ENCODE measurements at regions not wholly inside any gene's neighbourhood (a gene's known extent, or its start where the extent isn't known, plus 50 kb on each side); places are given as distances from the start of the nearest gene placed in this dataset.

- peak; percentile 72 for ATAC-seq (ENCODE audit: low FRiP score)
- intact Hi-C loops (cut with DNase I): no loop called here
- DNase-seq: peak; percentile 62 to 80
These were observed 180.3 kb upstream of the GRB10 start for GRCh38 chr7:50962962-50963374.

GRCh38 chr7:50962281-50962883, 179.7 kb upstream of the GRB10 start:
- H3K27me3 ChIP-seq (ENCODE audit: control insufficient read depth in 1 of 2, insufficient read depth in 2 of 2, low read length in 1 of 2): no peaks in the 10 kb centered on the region
- H3K36me3 ChIP-seq (ENCODE audit: control insufficient read depth in 1 of 2, insufficient read depth in 2 of 2, low read length in 1 of 2): no peaks in the 10 kb centered on the region
- H3K9me3 ChIP-seq (ENCODE audit: control insufficient read depth, low read length): no peaks in the 10 kb centered on the region
- no peak overlapping the region for H3K4me3 ChIP-seq (ENCODE audit: low read length in 2 of 2)
- DNase-seq (no peak), ATAC-seq (ENCODE audit: low FRiP score) (no peak)
- 86 to 90% methylated on average over 10 of the region's 10 CpGs for WGBS, 2 donors
- intact Hi-C loops (cut with DNase I): no loop called here
- no peak overlapping the region for H3K27ac ChIP-seq (ENCODE audit: low read depth in 1 of 2, low read length in 2 of 2)
- no peaks in the 10 kb centered on the region for H3K4me1 ChIP-seq (ENCODE audit: control insufficient read depth in 1 of 2, insufficient read depth in 2 of 2, low read length in 2 of 2)

More at GRCh38 chr7:50962962-50963374, 180.3 kb upstream of the GRB10 start:
- no peaks in the 10 kb centered on the region for H3K9me3 ChIP-seq (ENCODE audit: control insufficient read depth, low read length)
- H3K27me3 ChIP-seq (ENCODE audit: control insufficient read depth in 1 of 2, insufficient read depth in 2 of 2, low read length in 1 of 2): no peaks in the 10 kb centered on the region
- H3K36me3 ChIP-seq (ENCODE audit: control insufficient read depth in 1 of 2, insufficient read depth in 2 of 2, low read length in 1 of 2): no peaks in the 10 kb centered on the region
- no peak overlapping the region for H3K27ac ChIP-seq (ENCODE audit: low read depth in 1 of 2, low read length in 2 of 2)
- WGBS, 2 donors: 36 to 47% methylated on average over 4 of the region's 4 CpGs
- no peaks in the 10 kb centered on the region for H3K4me1 ChIP-seq (ENCODE audit: control insufficient read depth in 1 of 2, insufficient read depth in 2 of 2, low read length in 2 of 2)
- no peak overlapping the region for H3K4me3 ChIP-seq (ENCODE audit: low read length in 2 of 2)

- 84 to 85% methylated on average over 14 of the region's 14 CpGs for WGBS, 2 donors
- Histone ChIP-seq H3K4me3 (ENCODE audit: low read length in 2 of 2) (no peak overlapping the region), H3K4me1 (ENCODE audit: control insufficient read depth in 1 of 2, insufficient read depth in 2 of 2, low read length in 2 of 2) (no peaks in the 10 kb centered on the region), H3K9me3 (ENCODE audit: control insufficient read depth, low read length) (no peaks in the 10 kb centered on the region), H3K27ac (ENCODE audit: low read depth in 1 of 2, low read length in 2 of 2) (no peak overlapping the region), H3K27me3 (ENCODE audit: control insufficient read depth in 1 of 2, insufficient read depth in 2 of 2, low read length in 1 of 2) (no peaks in the 10 kb centered on the region), H3K36me3 (ENCODE audit: control insufficient read depth in 1 of 2, insufficient read depth in 2 of 2, low read length in 1 of 2) (no peaks in the 10 kb centered on the region)
- DNase-seq (no peak), ATAC-seq (ENCODE audit: low FRiP score) (no peak)
- intact Hi-C loops (cut with DNase I): no loop called here
These were observed 178.1 kb upstream of the GRB10 start for GRCh38 chr7:50960621-50961310.

- no peak overlapping the region for H3K4me3 ChIP-seq (ENCODE audit: low read length in 2 of 2)
- no peaks in the 10 kb centered on the region for H3K9me3 ChIP-seq (ENCODE audit: control insufficient read depth, low read length)
- no peaks in the 10 kb centered on the region for H3K36me3 ChIP-seq (ENCODE audit: control insufficient read depth in 1 of 2, insufficient read depth in 2 of 2, low read length in 1 of 2)
- H3K27ac ChIP-seq (ENCODE audit: low read depth in 1 of 2, low read length in 2 of 2): no peak overlapping the region
- 75 to 86% methylated on average over 1 of the region's 1 CpG for WGBS, 2 donors
- H3K27me3 ChIP-seq (ENCODE audit: control insufficient read depth in 1 of 2, insufficient read depth in 2 of 2, low read length in 1 of 2): no peaks in the 10 kb centered on the region
- no peaks in the 10 kb centered on the region for H3K4me1 ChIP-seq (ENCODE audit: control insufficient read depth in 1 of 2, insufficient read depth in 2 of 2, low read length in 2 of 2)
- intact Hi-C loops (cut with DNase I): no loop called here
- ATAC-seq (ENCODE audit: low FRiP score) (no peak), DNase-seq (no peak)
These were observed 177.3 kb upstream of the GRB10 start for GRCh38 chr7:50959991-50960390.

- WGBS, 2 donors: 86 to 94% methylated on average over 4 of the region's 4 CpGs
- intact Hi-C loops (cut with DNase I): no loop called here
- ATAC-seq (ENCODE audit: low FRiP score): no peak
- no peaks in the 10 kb centered on the region for H3K9me3 ChIP-seq (ENCODE audit: control insufficient read depth, low read length)
- DNase-seq: no peak
- H3K27ac ChIP-seq (ENCODE audit: low read depth in 1 of 2, low read length in 2 of 2): no peak overlapping the region
- H3K4me1 ChIP-seq (ENCODE audit: control insufficient read depth in 1 of 2, insufficient read depth in 2 of 2, low read length in 2 of 2): no peaks in the 10 kb centered on the region
- H3K36me3 ChIP-seq (ENCODE audit: control insufficient read depth in 1 of 2, insufficient read depth in 2 of 2, low read length in 1 of 2): no peaks in the 10 kb centered on the region
- no peak overlapping the region for H3K4me3 ChIP-seq (ENCODE audit: low read length in 2 of 2)
- H3K27me3 ChIP-seq (ENCODE audit: control insufficient read depth in 1 of 2, insufficient read depth in 2 of 2, low read length in 1 of 2): no peaks in the 10 kb centered on the region
These were observed 176.9 kb upstream of the GRB10 start for GRCh38 chr7:50959560-50959959.

GRCh38 chr7:50957855-50958254, 175.2 kb upstream of the GRB10 start:
- no peaks in the 10 kb centered on the region for H3K27me3 ChIP-seq (ENCODE audit: control insufficient read depth in 1 of 2, insufficient read depth in 2 of 2, low read length in 1 of 2)
- no peak overlapping the region for H3K4me3 ChIP-seq (ENCODE audit: low read length in 2 of 2)
- H3K9me3 ChIP-seq (ENCODE audit: control insufficient read depth, low read length): no peaks in the 10 kb centered on the region
- intact Hi-C loops (cut with DNase I): no loop called here
- ATAC-seq (ENCODE audit: low FRiP score) (no peak), DNase-seq (no peak)
- no peaks in the 10 kb centered on the region for H3K36me3 ChIP-seq (ENCODE audit: control insufficient read depth in 1 of 2, insufficient read depth in 2 of 2, low read length in 1 of 2)
- H3K27ac ChIP-seq (ENCODE audit: low read depth in 1 of 2, low read length in 2 of 2): no peak overlapping the region
- no peaks in the 10 kb centered on the region for H3K4me1 ChIP-seq (ENCODE audit: control insufficient read depth in 1 of 2, insufficient read depth in 2 of 2, low read length in 2 of 2)
- 80 to 83% methylated on average over 3 of the region's 3 CpGs for WGBS, 2 donors

GRCh38 chr7:50957431-50957830, 174.7 kb upstream of the GRB10 start:
- ATAC-seq (ENCODE audit: low FRiP score) (no peak), DNase-seq (no peak)
- WGBS, 2 donors: 36 to 58% methylated on average over 6 of the region's 6 CpGs
- intact Hi-C loops (cut with DNase I): no loop called here
- Histone ChIP-seq H3K27me3 (ENCODE audit: control insufficient read depth in 1 of 2, insufficient read depth in 2 of 2, low read length in 1 of 2) (no peaks in the 10 kb centered on the region), H3K27ac (ENCODE audit: low read depth in 1 of 2, low read length in 2 of 2) (no peak overlapping the region), H3K36me3 (ENCODE audit: control insufficient read depth in 1 of 2, insufficient read depth in 2 of 2, low read length in 1 of 2) (no peaks in the 10 kb centered on the region), H3K4me3 (ENCODE audit: low read length in 2 of 2) (no peak overlapping the region), H3K4me1 (ENCODE audit: control insufficient read depth in 1 of 2, insufficient read depth in 2 of 2, low read length in 2 of 2) (peaks cover 0 to 3% of the 10 kb centered on the region in 2 donors), H3K9me3 (ENCODE audit: control insufficient read depth, low read length) (no peaks in the 10 kb centered on the region)

GRCh38 chr7:50956522-50957155, 173.9 kb upstream of the GRB10 start:
- H3K27me3 ChIP-seq (ENCODE audit: control insufficient read depth in 1 of 2, insufficient read depth in 2 of 2, low read length in 1 of 2): no peaks in the 10 kb centered on the region
- H3K4me3 ChIP-seq (ENCODE audit: low read length in 2 of 2): no peak overlapping the region
- H3K36me3 ChIP-seq (ENCODE audit: control insufficient read depth in 1 of 2, insufficient read depth in 2 of 2, low read length in 1 of 2): no peaks in the 10 kb centered on the region
- H3K9me3 ChIP-seq (ENCODE audit: control insufficient read depth, low read length): no peaks in the 10 kb centered on the region
- H3K27ac ChIP-seq (ENCODE audit: low read depth in 1 of 2, low read length in 2 of 2): no peak overlapping the region
- WGBS, 2 donors: 87 to 90% methylated on average over 8 of the region's 8 CpGs
- peaks cover 0 to 5% of the 10 kb centered on the region in 2 donors for H3K4me1 ChIP-seq (ENCODE audit: control insufficient read depth in 1 of 2, insufficient read depth in 2 of 2, low read length in 2 of 2)
- ATAC-seq (ENCODE audit: low FRiP score) (no peak), DNase-seq (no peak)
- intact Hi-C loops (cut with DNase I): no loop called here

GRCh38 chr7:50954716-50955115, 172.0 kb upstream of the GRB10 start:
- Histone ChIP-seq H3K9me3 (ENCODE audit: control insufficient read depth, low read length) (no peaks in the 10 kb centered on the region), H3K4me3 (ENCODE audit: low read length in 2 of 2) (no peak overlapping the region), H3K36me3 (ENCODE audit: control insufficient read depth in 1 of 2, insufficient read depth in 2 of 2, low read length in 1 of 2) (no peaks in the 10 kb centered on the region), H3K4me1 (ENCODE audit: control insufficient read depth in 1 of 2, insufficient read depth in 2 of 2, low read length in 2 of 2) (peaks cover 0 to 5% of the 10 kb centered on the region in 2 donors), H3K27ac (ENCODE audit: low read depth in 1 of 2, low read length in 2 of 2) (no peak overlapping the region), H3K27me3 (ENCODE audit: control insufficient read depth in 1 of 2, insufficient read depth in 2 of 2, low read length in 1 of 2) (no peaks in the 10 kb centered on the region)
- ATAC-seq (ENCODE audit: low FRiP score) (no peak), DNase-seq (no peak)
- intact Hi-C loops (cut with DNase I): no loop called here
- 81 to 87% methylated on average over 5 of the region's 5 CpGs for WGBS, 2 donors
